Activated naive CD4-positive, alpha-beta T cell treated with anti-CD3 and anti-CD28 coated beads for 36 hours (primary cell): ENCODE measurements at regions not wholly inside any gene's neighbourhood (a gene's known extent, or its start where the extent isn't known, plus 50 kb on each side); places are given as distances from the start of the nearest gene placed in this dataset.
"Not testable (repeated sequence)": the region's sequence is repeated elsewhere in the genome, so short reads cannot be mapped to it uniquely, and the experiment has no call there.

Experiments used
- CTCF ChIA-PET: fragments of 350-600 bp; sonication (Branson Sonifier 250); formaldehyde crosslinking; loops from one replicate; lab custom pipeline; 2021; ENCODE audit warnings: antibody characterized with exemption; lab: Charles Lee
- DNase-seq: peaks from one replicate; pipeline ENCODE4 v3.0.0-alpha.2; 2020
- H3K27ac Mint-ChIP-seq: one replicate; pipeline ENCODE4 v1.8.0; 2021; ENCODE audit warnings: mild to moderate bottlenecking, mixed read lengths
- H3K27me3 Mint-ChIP-seq: one replicate; pipeline ENCODE4 v1.8.0; 2021; ENCODE audit warnings: low read depth, mixed read lengths
- H3K36me3 Mint-ChIP-seq: one replicate; pipeline ENCODE4 v1.8.0; 2021; ENCODE audit warnings: low read depth, mixed read lengths
- H3K4me1 Mint-ChIP-seq: one replicate; pipeline ENCODE4 v1.8.0; 2021; ENCODE audit warnings: low read depth, mixed read lengths
- H3K4me3 Mint-ChIP-seq: one replicate; pipeline ENCODE4 v1.8.0; 2021; ENCODE audit warnings: mild to moderate bottlenecking, moderate library complexity, mixed read lengths
- H3K9me3 Mint-ChIP-seq: one replicate; pipeline ENCODE4 v1.8.0; 2021; ENCODE audit warnings: mixed read lengths
- intact Hi-C: fragments of 100-400 bp; cut with micrococcal nuclease; formaldehyde crosslinking; loops from one replicate; pipeline ENCODE4 v1.15.1; 2023

DNA sequence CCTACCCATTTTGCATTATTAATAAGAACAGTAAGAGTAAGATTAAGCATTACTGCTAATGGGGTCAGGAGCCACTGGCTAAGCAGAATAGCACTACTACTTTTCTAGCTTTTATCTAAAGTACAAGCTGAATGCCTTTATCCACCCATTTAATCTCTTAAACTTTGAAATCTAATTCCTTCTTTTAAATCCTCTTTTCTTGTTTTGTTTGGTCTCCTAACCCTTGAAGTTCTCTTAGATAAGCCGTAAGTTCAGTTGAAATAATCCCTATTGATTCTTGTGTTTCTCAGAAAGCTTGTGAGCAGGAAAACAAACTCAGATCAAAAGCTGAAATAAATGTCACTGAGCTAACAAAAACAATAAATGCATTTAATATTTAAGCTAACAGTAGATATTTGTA is 380.2 kb downstream of the TBC1D32 start:
- Mint-ChIP-seq H3K27ac (no peak overlapping the region), H3K4me3 (no peak overlapping the region), H3K4me1 (no peaks in the 10 kb centered on the region), H3K27me3 (no peaks in the 10 kb centered on the region), H3K36me3 (no peaks in the 10 kb centered on the region), H3K9me3 (no peaks in the 10 kb centered on the region)
- intact Hi-C loops: no loop called here
- DNase-seq: no peak
- CTCF ChIA-PET: no interaction called here

DNA sequence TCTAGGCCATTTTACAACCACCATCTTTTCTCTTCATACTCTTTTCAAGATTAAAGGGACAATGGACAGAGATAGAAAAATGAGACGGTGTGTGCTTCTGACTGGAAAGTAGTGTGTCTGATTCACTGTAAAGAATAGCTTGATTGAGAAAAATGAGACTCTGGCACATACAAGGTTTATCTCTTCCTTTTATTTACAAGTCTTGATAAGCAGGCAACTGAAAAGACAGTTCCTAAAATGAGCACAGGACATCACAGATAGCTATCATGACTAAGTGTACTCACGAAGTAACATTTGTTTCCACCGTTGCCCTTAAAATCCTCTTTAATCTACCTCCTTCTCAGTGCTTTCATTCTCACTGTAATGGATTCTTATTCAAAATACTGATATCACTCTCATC is 383.0 kb downstream of the TBC1D32 start:
- intact Hi-C loops: no loop called here
- Mint-ChIP-seq H3K4me1 (no peaks in the 10 kb centered on the region), H3K4me3 (no peak overlapping the region), H3K27me3 (no peaks in the 10 kb centered on the region), H3K36me3 (no peaks in the 10 kb centered on the region), H3K27ac (no peak overlapping the region), H3K9me3 (no peaks in the 10 kb centered on the region)
- DNase-seq: no peak
- CTCF ChIA-PET: no interaction called here

DNA sequence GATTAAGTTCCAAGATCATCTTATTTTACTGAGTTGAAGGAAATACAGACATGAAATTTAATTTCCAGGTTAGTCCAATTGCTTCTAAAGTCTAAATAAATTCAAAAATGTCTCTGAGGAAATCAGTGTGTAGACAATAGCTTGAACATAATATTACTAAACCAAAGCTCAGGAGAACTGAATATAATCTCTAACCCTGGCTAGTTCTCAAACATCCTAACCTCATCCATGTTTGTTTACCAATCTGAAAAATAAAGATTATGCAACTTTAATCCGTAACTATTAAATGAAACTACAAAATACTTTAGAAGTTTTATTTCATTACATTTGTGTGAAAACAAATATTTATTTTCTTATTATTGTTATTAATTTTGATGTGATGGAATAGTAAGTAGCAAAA is 387.2 kb downstream of the TBC1D32 start:
- H3K4me1 Mint-ChIP-seq: no peaks in the 10 kb centered on the region
- no peak overlapping the region for H3K4me3 Mint-ChIP-seq
- H3K27ac Mint-ChIP-seq: no peak overlapping the region
- H3K27me3 Mint-ChIP-seq: no peaks in the 10 kb centered on the region
- H3K36me3 Mint-ChIP-seq: no peaks in the 10 kb centered on the region
- no peak for DNase-seq
- intact Hi-C loops: no loop called here
- no peaks in the 10 kb centered on the region for H3K9me3 Mint-ChIP-seq
- CTCF ChIA-PET: no interaction called here

DNA sequence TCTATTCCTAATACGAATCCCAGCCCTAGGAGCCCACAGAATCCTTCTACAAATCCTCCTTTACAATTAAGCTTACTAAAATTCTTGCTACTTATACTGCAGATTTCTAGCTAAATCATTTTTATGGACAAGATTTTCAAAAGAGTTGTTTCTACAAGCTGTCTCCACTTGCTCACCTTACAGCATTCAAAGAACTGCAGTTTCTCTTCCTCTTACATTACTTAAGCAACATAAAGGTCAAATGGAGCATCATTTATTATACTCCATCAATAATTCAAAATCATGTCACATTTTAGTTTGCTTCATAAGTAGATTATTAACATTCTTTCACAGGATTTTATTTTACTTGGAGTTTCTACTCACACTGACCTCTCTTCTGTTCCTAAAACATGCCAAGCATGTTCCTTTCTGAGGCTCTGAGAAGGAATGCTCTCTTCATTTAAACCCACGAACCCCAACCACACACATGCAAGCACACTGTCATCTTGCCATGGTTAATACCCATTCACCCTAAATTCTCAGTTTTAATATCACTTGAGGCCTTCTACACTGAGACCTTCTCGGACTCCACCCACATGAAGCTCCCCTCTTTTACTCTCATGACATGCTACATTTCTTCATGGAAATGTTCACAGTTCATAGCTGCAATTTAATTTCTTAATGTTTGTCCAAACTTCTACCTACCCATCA is 388.2 kb downstream of the TBC1D32 start:
- CTCF ChIA-PET: interaction anchor here (0.7 kb wide), 1 partner anchor 16 kb away, joined by 3 read pairs; no protein-coding TSS in a partner anchor
- no peaks in the 10 kb centered on the region for H3K4me1 Mint-ChIP-seq
- H3K36me3 Mint-ChIP-seq: no peaks in the 10 kb centered on the region
- intact Hi-C loops: no loop called here
- H3K27me3 Mint-ChIP-seq: no peaks in the 10 kb centered on the region
- no peak for DNase-seq
- no peak overlapping the region for H3K27ac Mint-ChIP-seq
- no peaks in the 10 kb centered on the region for H3K9me3 Mint-ChIP-seq
- no peak overlapping the region for H3K4me3 Mint-ChIP-seq

DNA sequence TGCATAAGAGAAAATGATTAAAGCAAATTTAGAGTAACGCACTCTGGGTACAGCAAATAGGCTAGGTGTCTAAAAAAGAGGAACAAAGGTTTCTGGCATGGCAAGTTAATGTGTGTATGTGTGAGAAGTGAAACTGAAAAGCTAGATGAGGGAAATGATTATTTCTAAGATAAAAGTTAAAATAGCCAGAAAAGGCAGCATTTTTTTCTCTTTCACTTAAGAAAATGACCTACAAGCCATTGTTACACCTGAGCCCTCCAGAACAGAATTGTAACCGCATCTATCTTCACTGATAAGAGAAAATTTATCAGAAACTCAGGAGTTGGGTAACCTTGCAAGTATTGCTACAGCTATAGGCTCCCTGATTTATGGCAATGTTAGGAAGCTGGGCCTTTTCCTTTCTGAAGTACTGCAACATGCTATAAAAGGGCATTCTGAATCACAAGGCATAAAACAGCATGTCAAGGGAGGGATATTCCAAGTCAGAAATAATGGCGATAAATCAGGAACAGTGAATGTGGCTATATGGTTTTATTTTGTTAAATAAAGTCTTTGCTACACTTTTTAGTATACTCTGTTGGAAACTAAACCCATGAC is 395.3 kb downstream of the TBC1D32 start:
- Mint-ChIP-seq H3K27ac (no peak overlapping the region), H3K9me3 (no peaks in the 10 kb centered on the region), H3K27me3 (no peaks in the 10 kb centered on the region), H3K4me1 (no peaks in the 10 kb centered on the region), H3K4me3 (no peak overlapping the region), H3K36me3 (no peaks in the 10 kb centered on the region)
- intact Hi-C loops: no loop called here
- no peak for DNase-seq
- CTCF ChIA-PET: no interaction called here

DNA sequence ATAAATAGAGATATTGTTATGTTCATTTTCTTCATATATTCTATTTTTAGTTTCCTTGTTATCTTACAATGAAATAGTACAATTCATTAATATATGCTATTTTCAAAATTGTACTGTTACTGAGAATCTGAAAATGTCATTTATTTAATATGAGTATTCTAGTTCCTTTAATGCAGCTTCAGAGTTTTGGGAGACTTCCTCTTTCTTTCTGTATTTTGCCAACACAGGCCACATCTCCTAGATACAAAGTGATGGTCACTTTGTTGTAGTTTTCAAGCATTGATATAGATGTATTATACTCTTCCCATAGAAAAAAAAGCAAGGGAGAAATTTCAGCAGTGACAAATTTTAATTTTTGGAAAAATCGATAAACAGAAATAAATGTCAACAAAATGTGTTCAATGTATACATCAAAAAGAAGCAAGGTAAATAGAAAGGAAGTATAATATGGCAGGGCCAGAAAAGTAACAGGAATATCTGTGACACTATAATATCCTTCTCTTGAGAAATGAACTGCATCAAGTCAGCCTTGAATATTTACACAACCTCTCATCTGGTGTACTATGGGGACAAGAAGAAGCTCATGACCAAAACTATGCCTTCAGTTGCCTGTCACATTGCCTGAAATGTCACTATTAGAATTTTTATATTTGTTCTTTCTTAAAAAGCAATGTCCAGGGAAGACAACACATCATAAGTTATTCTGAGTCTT is 396.0 kb downstream of the TBC1D32 start:
- intact Hi-C loops: no loop called here
- H3K4me1 Mint-ChIP-seq: no peaks in the 10 kb centered on the region
- H3K4me3 Mint-ChIP-seq: no peak overlapping the region
- H3K9me3 Mint-ChIP-seq: no peaks in the 10 kb centered on the region
- DNase-seq: no peak
- H3K36me3 Mint-ChIP-seq: no peaks in the 10 kb centered on the region
- no peaks in the 10 kb centered on the region for H3K27me3 Mint-ChIP-seq
- no peak overlapping the region for H3K27ac Mint-ChIP-seq
- CTCF ChIA-PET: no interaction called here

DNA sequence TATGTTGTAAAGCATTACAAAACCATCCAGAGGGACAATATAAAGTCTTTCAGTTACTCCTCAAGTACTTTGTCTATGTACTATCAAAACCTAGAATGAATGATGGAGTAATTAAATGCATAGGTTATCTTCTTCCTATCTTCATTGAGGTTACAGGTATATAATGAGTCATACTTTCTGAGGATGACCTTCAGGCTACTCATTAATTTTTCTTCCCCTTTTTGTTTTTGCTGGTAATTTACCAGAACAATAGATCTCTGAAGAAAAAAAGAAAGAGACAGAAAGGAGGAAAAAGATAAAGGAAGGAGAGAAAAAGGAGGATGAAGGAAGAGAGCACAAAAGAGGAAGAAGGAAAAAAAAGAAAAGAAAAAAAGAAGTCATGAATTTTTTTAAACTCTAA is 398.4 kb downstream of the TBC1D32 start:
- Mint-ChIP-seq H3K4me3 (no peak overlapping the region), H3K4me1 (no peaks in the 10 kb centered on the region), H3K27ac (no peak overlapping the region), H3K27me3 (no peaks in the 10 kb centered on the region), H3K36me3 (no peaks in the 10 kb centered on the region), H3K9me3 (no peaks in the 10 kb centered on the region)
- no peak for DNase-seq
- intact Hi-C loops: no loop called here
- CTCF ChIA-PET: no interaction called here

DNA sequence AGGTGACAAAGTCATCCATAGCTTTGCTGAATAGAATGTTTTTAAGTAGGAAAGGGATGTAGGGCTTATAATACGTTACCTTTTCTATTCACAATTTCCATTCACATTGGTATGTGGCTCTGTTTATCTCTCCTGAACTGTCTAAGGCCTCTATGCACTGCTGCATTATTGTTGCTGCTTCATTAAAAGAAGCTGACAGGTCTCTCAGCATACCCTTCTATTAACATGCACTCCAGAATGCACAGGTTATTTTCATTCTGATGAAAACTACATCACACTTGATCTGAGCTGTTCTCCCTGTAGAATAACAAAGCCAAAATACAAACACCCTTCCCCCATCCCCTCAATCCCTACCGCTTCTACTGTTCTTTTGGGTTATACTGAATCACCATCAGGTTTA is 399.3 kb downstream of the TBC1D32 start:
- no peak overlapping the region for H3K27ac Mint-ChIP-seq
- CTCF ChIA-PET: no interaction called here
- H3K27me3 Mint-ChIP-seq: no peaks in the 10 kb centered on the region
- intact Hi-C loops: no loop called here
- no peaks in the 10 kb centered on the region for H3K9me3 Mint-ChIP-seq
- no peaks in the 10 kb centered on the region for H3K4me1 Mint-ChIP-seq
- H3K4me3 Mint-ChIP-seq: no peak overlapping the region
- DNase-seq: no peak
- H3K36me3 Mint-ChIP-seq: no peaks in the 10 kb centered on the region

DNA sequence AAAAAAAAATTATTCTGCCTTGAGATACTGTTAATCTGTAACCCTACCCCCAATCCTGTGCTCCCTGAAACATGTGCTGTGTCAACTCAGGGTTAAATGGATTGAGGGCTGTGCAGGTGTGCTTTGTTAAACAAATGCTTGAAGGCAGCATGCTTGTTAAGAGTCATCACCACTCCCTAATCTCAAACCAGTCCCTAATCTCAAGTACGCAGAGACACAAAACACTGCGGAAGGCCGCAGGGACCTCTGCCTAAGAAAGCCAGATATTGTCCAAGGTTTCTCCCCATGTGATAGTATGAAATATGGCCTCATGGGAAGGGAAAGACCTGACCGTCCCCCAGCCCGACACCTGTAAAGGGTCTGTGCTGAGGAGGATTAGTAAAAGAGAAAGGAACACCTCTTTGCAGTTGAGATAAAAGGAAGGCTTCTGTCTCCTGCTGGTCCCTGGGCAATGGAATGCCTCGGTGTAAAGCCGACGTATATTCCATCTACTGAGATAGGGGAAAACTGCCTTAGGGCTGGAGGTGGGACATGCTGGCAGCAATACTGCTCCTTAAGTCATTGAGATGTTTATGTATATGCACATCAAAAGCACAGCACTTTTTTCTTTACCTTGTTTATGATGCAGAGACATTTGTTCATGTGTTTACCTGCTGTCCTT is 402.6 kb downstream of the TBC1D32 start:
- intact Hi-C loops, H3K27me3 Mint-ChIP-seq, H3K4me1 Mint-ChIP-seq, DNase-seq, H3K36me3 Mint-ChIP-seq, H3K9me3 Mint-ChIP-seq, H3K4me3 Mint-ChIP-seq, CTCF ChIA-PET, H3K27ac Mint-ChIP-seq: not testable (repeated sequence)

DNA sequence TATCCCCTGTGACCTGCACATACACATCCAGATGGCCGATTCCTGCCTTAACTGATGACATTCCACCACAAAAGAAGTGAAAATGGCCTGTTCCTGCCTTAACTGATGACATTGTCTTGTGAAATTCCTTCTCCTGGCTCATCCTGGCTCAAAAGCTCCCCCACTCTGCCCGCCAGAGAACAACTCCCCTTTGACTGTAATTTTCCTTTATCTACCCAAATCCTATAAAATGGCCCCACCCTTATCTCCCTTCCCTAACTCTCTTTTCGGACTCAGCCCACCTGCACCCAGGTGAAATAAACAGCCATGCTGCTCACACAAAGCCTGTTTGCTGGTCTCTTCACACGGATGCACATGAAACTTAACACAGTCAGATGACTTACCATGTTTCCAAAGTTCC is 403.8 kb downstream of the TBC1D32 start:
- H3K4me3 Mint-ChIP-seq, H3K4me1 Mint-ChIP-seq, DNase-seq, CTCF ChIA-PET, H3K9me3 Mint-ChIP-seq, H3K27ac Mint-ChIP-seq, H3K36me3 Mint-ChIP-seq, H3K27me3 Mint-ChIP-seq, intact Hi-C loops: not testable (repeated sequence)

DNA sequence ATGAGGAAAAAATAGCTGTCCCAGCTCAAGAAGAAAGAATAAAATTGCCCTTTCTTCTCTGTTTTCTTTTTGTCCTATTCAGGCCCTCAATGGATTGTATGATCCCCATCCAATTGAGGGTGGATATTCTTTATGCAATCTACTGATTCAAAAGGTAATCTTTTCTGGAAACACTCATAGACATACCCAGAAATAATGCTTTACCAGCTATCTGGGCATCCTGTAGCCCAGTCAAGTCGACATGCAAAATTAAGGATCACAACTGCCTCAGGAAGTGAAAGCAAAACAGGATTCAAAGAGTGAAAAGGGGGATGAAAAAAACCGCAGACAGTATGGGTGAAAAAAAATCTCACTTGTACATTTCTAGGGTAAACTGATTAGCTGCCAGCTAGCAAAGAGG is 410.1 kb downstream of the TBC1D32 start:
- Mint-ChIP-seq H3K27ac (no peak overlapping the region), H3K9me3 (peaks cover 3% of the 10 kb centered on the region), H3K27me3 (no peaks in the 10 kb centered on the region), H3K4me1 (no peaks in the 10 kb centered on the region), H3K36me3 (no peaks in the 10 kb centered on the region), H3K4me3 (no peak overlapping the region)
- DNase-seq: no peak
- intact Hi-C loops: no loop called here
- CTCF ChIA-PET: no interaction called here

DNA sequence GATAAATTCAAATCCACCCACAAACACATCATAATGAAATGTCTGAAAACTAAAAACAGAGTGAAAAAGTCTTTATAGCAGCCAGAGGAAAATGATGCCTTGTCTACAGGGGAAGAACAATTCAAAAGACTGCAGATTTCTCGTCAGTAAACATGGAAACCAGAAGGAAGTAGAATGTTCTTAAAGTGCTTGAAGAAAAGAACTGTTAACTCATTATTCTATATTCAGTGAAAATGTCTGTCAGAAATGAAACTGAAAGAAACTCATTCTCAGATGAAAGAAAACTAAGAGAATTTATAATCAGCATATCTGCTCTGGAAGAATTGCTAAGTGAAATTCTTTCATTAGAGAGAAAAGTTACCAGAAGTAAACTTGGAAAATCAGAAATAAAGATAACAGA is 416.1 kb downstream of the TBC1D32 start:
- H3K4me3 Mint-ChIP-seq: no peak overlapping the region
- H3K27ac Mint-ChIP-seq: no peak overlapping the region
- peaks cover 1% of the 10 kb centered on the region for H3K9me3 Mint-ChIP-seq
- H3K36me3 Mint-ChIP-seq: no peaks in the 10 kb centered on the region
- no peaks in the 10 kb centered on the region for H3K4me1 Mint-ChIP-seq
- no peaks in the 10 kb centered on the region for H3K27me3 Mint-ChIP-seq
- intact Hi-C loops: no loop called here
- CTCF ChIA-PET: no interaction called here
- DNase-seq: no peak
